T-helper 2 cell treated with Interferon-gamma antibody and Interleukin-4, amounts not matched to agents 100 ng/mL and 5 ng/mL, for 36 hours (primary cell): ENCODE measurements at regions not wholly inside any gene's neighbourhood (a gene's known extent, or its start where the extent isn't known, plus 50 kb on each side); places are given as distances from the start of the nearest gene placed in this dataset.

Experiments used
- intact Hi-C: fragments of 100-400 bp; cut with micrococcal nuclease; formaldehyde crosslinking; loops from one replicate; pipeline ENCODE4 v1.15.1; 2023

GRCh38 chr5:167694325-167695147 lies 596.9 kb upstream of the WWC1 start:
- intact Hi-C loops: no loop called here

- intact Hi-C loops: no loop called here
Measured at GRCh38 chr5:167696558-167697314, 594.7 kb upstream of the WWC1 start.

GRCh38 chr5:167699432-167699831 lies 592.0 kb upstream of the WWC1 start:
- intact Hi-C loops: no loop called here

- intact Hi-C loops: no loop called here
Measured at GRCh38 chr5:167701051-167701450, 590.4 kb upstream of the WWC1 start.

GRCh38 chr5:167702014-167702413 lies 589.4 kb upstream of the WWC1 start:
- intact Hi-C loops: no loop called here

- intact Hi-C loops: no loop called here
Measured at GRCh38 chr5:167708449-167708848, 583.0 kb upstream of the WWC1 start.

GRCh38 chr5:167709625-167710024 lies 581.8 kb upstream of the WWC1 start:
- intact Hi-C loops: no loop called here

GRCh38 chr5:167710444-167711073 lies 580.9 kb upstream of the WWC1 start:
- intact Hi-C loops: no loop called here

GRCh38 chr5:167712986-167713585 lies 578.4 kb upstream of the WWC1 start:
- intact Hi-C loops: no loop called here

- intact Hi-C loops: no loop called here
Measured at GRCh38 chr5:167713896-167714295, 577.5 kb upstream of the WWC1 start.

- intact Hi-C loops: no loop called here
Measured at GRCh38 chr5:167716126-167716775, 575.2 kb upstream of the WWC1 start.

- intact Hi-C loops: no loop called here
Measured at GRCh38 chr5:167720259-167720658, 571.2 kb upstream of the WWC1 start.

- intact Hi-C loops: no loop called here
Measured at GRCh38 chr5:167720676-167721260, 570.7 kb upstream of the WWC1 start.

- intact Hi-C loops: no loop called here
Measured at GRCh38 chr5:167721926-167722440, 569.5 kb upstream of the WWC1 start.

GRCh38 chr5:167723254-167723871 lies 568.1 kb upstream of the WWC1 start:
- intact Hi-C loops: loop anchor here (1.0 kb wide), 1 partner anchor 496 kb away; no protein-coding TSS in a partner anchor

GRCh38 chr5:167725264-167725663 lies 566.2 kb upstream of the WWC1 start:
- intact Hi-C loops: no loop called here

GRCh38 chr5:167725741-167726140 lies 565.7 kb upstream of the WWC1 start:
- intact Hi-C loops: no loop called here

- intact Hi-C loops: no loop called here
Measured at GRCh38 chr5:167726642-167727041, 564.8 kb upstream of the WWC1 start.

GRCh38 chr5:167730121-167730520 lies 561.3 kb upstream of the WWC1 start:
- intact Hi-C loops: no loop called here

- intact Hi-C loops: no loop called here
Measured at GRCh38 chr5:167730656-167731055, 560.8 kb upstream of the WWC1 start.
